ENCODE measurements at regions not wholly inside any gene's neighbourhood (a gene's known extent, or its start where the extent isn't known, plus 50 kb on each side); places are given as distances from the start of the nearest gene placed in this dataset.
"Not testable (repeated sequence)": the region's sequence is repeated elsewhere in the genome, so short reads cannot be mapped to it uniquely, and the experiment has no call there.

GRCh38 chr9:104195142-104195541 is 101.0 kb downstream of the SMC2 start:
- DNase-seq (ENCODE audit: extremely low spot score, unreplicated experiment); H3K36me3 Mint-ChIP-seq (ENCODE audit: unreplicated experiment); H3K4me3 Mint-ChIP-seq (ENCODE audit: unreplicated experiment): not testable (repeated sequence)

GRCh38 chr9:104200456-104200994 is 106.4 kb downstream of the SMC2 start:
- DNase-seq (ENCODE audit: extremely low spot score, unreplicated experiment), result no peak
- Mint-ChIP-seq H3K4me3 (ENCODE audit: unreplicated experiment) (no peak overlapping the region), H3K27ac (ENCODE audit: unreplicated experiment) (no peak overlapping the region), H3K36me3 (ENCODE audit: unreplicated experiment) (no peaks in the 10 kb centered on the region), H3K27me3 (ENCODE audit: unreplicated experiment) (no peaks in the 10 kb centered on the region), H3K4me1 (ENCODE audit: unreplicated experiment) (no peaks in the 10 kb centered on the region), H3K9me3 (ENCODE audit: unreplicated experiment) (peaks cover 3% of the 10 kb centered on the region)
- TF ChIP-seq CTCF (IDR thresholded peaks at IDR 0.05), result no peak

More at GRCh38 chr9:104195142-104195541, 101.0 kb downstream of the SMC2 start:
- H3K4me1 Mint-ChIP-seq (ENCODE audit: unreplicated experiment); H3K27ac Mint-ChIP-seq (ENCODE audit: unreplicated experiment); H3K9me3 Mint-ChIP-seq (ENCODE audit: unreplicated experiment); H3K27me3 Mint-ChIP-seq (ENCODE audit: unreplicated experiment): not testable (repeated sequence)

GRCh38 chr9:104206766-104207165 is 112.7 kb downstream of the SMC2 start:
- no peaks in the 10 kb centered on the region for H3K27me3 Mint-ChIP-seq (ENCODE audit: unreplicated experiment)
- H3K36me3 Mint-ChIP-seq (ENCODE audit: unreplicated experiment), result no peaks in the 10 kb centered on the region
- no peaks in the 10 kb centered on the region for H3K4me1 Mint-ChIP-seq (ENCODE audit: unreplicated experiment)
- H3K27ac Mint-ChIP-seq (ENCODE audit: unreplicated experiment), result no peak overlapping the region
- TF ChIP-seq CTCF (IDR thresholded peaks at IDR 0.05), result no peak
- DNase-seq (ENCODE audit: extremely low spot score, unreplicated experiment), result no peak
- no peaks in the 10 kb centered on the region for H3K9me3 Mint-ChIP-seq (ENCODE audit: unreplicated experiment)
- H3K4me3 Mint-ChIP-seq (ENCODE audit: unreplicated experiment), result no peak overlapping the region

GRCh38 chr9:104209387-104209786 is 115.3 kb downstream of the SMC2 start:
- no peak for TF ChIP-seq CTCF (IDR thresholded peaks at IDR 0.05)
- H3K36me3 Mint-ChIP-seq (ENCODE audit: unreplicated experiment), result no peaks in the 10 kb centered on the region
- no peaks in the 10 kb centered on the region for H3K4me1 Mint-ChIP-seq (ENCODE audit: unreplicated experiment)
- H3K9me3 Mint-ChIP-seq (ENCODE audit: unreplicated experiment), result no peaks in the 10 kb centered on the region
- H3K27me3 Mint-ChIP-seq (ENCODE audit: unreplicated experiment), result no peaks in the 10 kb centered on the region
- DNase-seq (ENCODE audit: extremely low spot score, unreplicated experiment), result no peak
- H3K27ac Mint-ChIP-seq (ENCODE audit: unreplicated experiment), result no peak overlapping the region
- no peak overlapping the region for H3K4me3 Mint-ChIP-seq (ENCODE audit: unreplicated experiment)

GRCh38 chr9:104227108-104227507 is 133.0 kb downstream of the SMC2 start:
- Mint-ChIP-seq H3K27ac (ENCODE audit: unreplicated experiment) (no peak overlapping the region), H3K4me1 (ENCODE audit: unreplicated experiment) (no peaks in the 10 kb centered on the region), H3K27me3 (ENCODE audit: unreplicated experiment) (peaks cover 2% of the 10 kb centered on the region), H3K9me3 (ENCODE audit: unreplicated experiment) (no peaks in the 10 kb centered on the region), H3K36me3 (ENCODE audit: unreplicated experiment) (no peaks in the 10 kb centered on the region), H3K4me3 (ENCODE audit: unreplicated experiment) (no peak overlapping the region)
- no peak for TF ChIP-seq CTCF (IDR thresholded peaks at IDR 0.05)
- no peak for DNase-seq (ENCODE audit: extremely low spot score, unreplicated experiment)

All from osteocyte (in vitro differentiated cells).